ENCODE measurements at regions not wholly inside any gene's neighbourhood (a gene's known extent, or its start where the extent isn't known, plus 50 kb on each side); places are given as distances from the start of the nearest gene placed in this dataset.

GRCh38 chr18:28691496-28691840 lies 514.5 kb upstream of the CDH2 start:
- TF ChIP-seq CTCF (IDR thresholded peaks at IDR 0.05) (no peak), POLR2A (IDR thresholded peaks at IDR 0.05) (no peak)

All from body of pancreas (tissue), 4 donors.